Cardiac muscle cell (in vitro differentiated cells and primary cell): ENCODE measurements at regions not wholly inside any gene's neighbourhood (a gene's known extent, or its start where the extent isn't known, plus 50 kb on each side); places are given as distances from the start of the nearest gene placed in this dataset.

Experiments used
- DNase-seq, 2 donors: peaks; one replicate each; pipeline versions ENCODE4 v3.0.0 to v3.0.0-alpha.2; 2010 to 2017; ENCODE audit warnings: low read depth in 1 of 2, low spot score in 1 of 2
- H3K27ac ChIP-seq: fragments of 200-600 bp; sonication (generic); 2 replicates; pipeline ENCODE4 v1.5.1; 2016
- H3K27me3 ChIP-seq: fragments of 200-600 bp; sonication (generic); 2 replicates; pipeline ENCODE4 v1.6.0; 2016; ENCODE audit warnings: control low read depth
- H3K36me3 ChIP-seq: fragments of 200-600 bp; sonication (generic); 2 replicates; pipeline ENCODE4 v1.5.1; 2016; ENCODE audit warnings: control low read depth
- H3K4me1 ChIP-seq: fragments of 200-600 bp; sonication (generic); 2 replicates; pipeline ENCODE4 v1.8.1; 2017; ENCODE audit warnings: low read depth, mild to moderate bottlenecking, mixed run types
- H3K4me3 ChIP-seq: fragments of 200-600 bp; sonication (generic); 2 replicates; pipeline ENCODE4 v1.5.1; 2016; ENCODE audit warnings: mild to moderate bottlenecking
- H3K9me3 ChIP-seq: fragments of 200-600 bp; sonication (generic); 2 replicates; pipeline ENCODE4 v1.5.1; 2017; ENCODE audit warnings: low read depth, mild to moderate bottlenecking, control low read depth
- CTCF ChIP-seq: IDR thresholded peaks from 2 replicates; pipeline ENCODE4 v1.5.1; 2012; ENCODE audit warnings: low read depth, mild to moderate bottlenecking, low read length

- H3K4me3 ChIP-seq, result no peak overlapping the region
- no peak for DNase-seq
- H3K27ac ChIP-seq, result no peak overlapping the region
- no peak for TF ChIP-seq CTCF
- no peaks in the 10 kb centered on the region for H3K27me3 ChIP-seq
- H3K36me3 ChIP-seq, result no peaks in the 10 kb centered on the region
- no peaks in the 10 kb centered on the region for H3K9me3 ChIP-seq
- no peaks in the 10 kb centered on the region for H3K4me1 ChIP-seq
These were observed 364.7 kb downstream of the NUAK1 start for GRCh38 chr12:105774037-105774436.

- Histone ChIP-seq H3K27me3 (no peaks in the 10 kb centered on the region), H3K27ac (no peak overlapping the region), H3K9me3 (no peaks in the 10 kb centered on the region), H3K36me3 (no peaks in the 10 kb centered on the region), H3K4me1 (no peaks in the 10 kb centered on the region), H3K4me3 (no peak overlapping the region)
- peak in 1 of 2 donors; percentile 54 for DNase-seq
- TF ChIP-seq CTCF, result peak; percentile 9
These were observed 363.4 kb downstream of the NUAK1 start for GRCh38 chr12:105775343-105775742.

GRCh38 chr12:105783983-105784947 is 354.5 kb downstream of the NUAK1 start:
- Histone ChIP-seq H3K27me3 (no peaks in the 10 kb centered on the region), H3K4me3 (no peak overlapping the region), H3K9me3 (no peaks in the 10 kb centered on the region), H3K4me1 (no peaks in the 10 kb centered on the region), H3K36me3 (no peaks in the 10 kb centered on the region), H3K27ac (no peak overlapping the region)
- TF ChIP-seq CTCF, result no peak
- DNase-seq, result no peak

GRCh38 chr12:105793421-105793820 is 345.3 kb downstream of the NUAK1 start:
- H3K4me1 ChIP-seq, result no peaks in the 10 kb centered on the region
- no peak for DNase-seq

GRCh38 chr12:105798256-105798845 is 340.4 kb downstream of the NUAK1 start:
- no peak overlapping the region for H3K27ac ChIP-seq
- no peaks in the 10 kb centered on the region for H3K4me1 ChIP-seq
- DNase-seq, result no peak
- no peaks in the 10 kb centered on the region for H3K9me3 ChIP-seq
- no peak overlapping the region for H3K4me3 ChIP-seq
- H3K36me3 ChIP-seq, result no peaks in the 10 kb centered on the region
- TF ChIP-seq CTCF, result no peak
- no peaks in the 10 kb centered on the region for H3K27me3 ChIP-seq

More at GRCh38 chr12:105793421-105793820, 345.3 kb downstream of the NUAK1 start:
- Histone ChIP-seq H3K4me3 (no peak overlapping the region), H3K27ac (no peak overlapping the region), H3K27me3 (no peaks in the 10 kb centered on the region), H3K9me3 (no peaks in the 10 kb centered on the region), H3K36me3 (no peaks in the 10 kb centered on the region)
- no peak for TF ChIP-seq CTCF
